SK-N-SH (cell line): ENCODE measurements at regions not wholly inside any gene's neighbourhood (a gene's known extent, or its start where the extent isn't known, plus 50 kb on each side); places are given as distances from the start of the nearest gene placed in this dataset.

Experiments
- CTCF ChIA-PET: fragments of 300-600, 350-600 bp; formaldehyde crosslinking; extraction: SDS; loops from one replicate; lab custom pipeline; 2021; lab: Yijun Ruan, JAX
- POLR2A ChIA-PET: fragments of 350-600 bp; sonication (Branson Sonifier 250); formaldehyde crosslinking; extraction: SDS; loops from one replicate; lab custom pipeline; 2020; ENCODE audit warnings: antibody characterized with exemption, inconsistent platforms; lab: Yijun Ruan, JAX
- DNase-seq: peaks from one replicate; pipeline ENCODE4 v3.0.0; 2012
- H2AFZ ChIP-seq: fragments of 200-600 bp; sonication (generic); 2 replicates; pipeline ENCODE4 v1.8.1; 2016; ENCODE audit warnings: antibody characterized with exemption, mild to moderate bottlenecking, low read depth
- H3F3A ChIP-seq: fragments of 200-600 bp; sonication (generic); replicated peaks from 2 replicates; pipeline ENCODE3; 2016; ENCODE audit warnings: antibody characterized with exemption, mild to moderate bottlenecking; ENCODE audit not compliant: insufficient read depth
- H3K27ac ChIP-seq, 2 experiments: fragments of 200-500 bp in 1 of 2; fragments of 200-600 bp in 1 of 2; sonication (Bioruptor generic) in 1 of 2; sonication (generic), shearing (Covaris generic) in 1 of 2; 2 replicates each; pipeline versions ENCODE4 v1.5.1 to v1.6.1; 2014 to 2016; ENCODE audit warnings: low read depth in 2 of 2, inconsistent platforms in 1 of 2, low read length in 1 of 2, mild to moderate bottlenecking in 1 of 2, mixed read lengths in 1 of 2
- H3K27me3 ChIP-seq: fragments of 200-600 bp; sonication (generic), shearing (Covaris generic); 2 replicates; pipeline ENCODE4 v1.6.1; 2016; ENCODE audit warnings: mixed run types; ENCODE audit not compliant: insufficient read depth
- H3K36me3 ChIP-seq, 2 experiments: fragments of 200-500 bp in 1 of 2; fragments of 200-600 bp in 1 of 2; sonication (Bioruptor generic) in 1 of 2; sonication (generic) in 1 of 2; replicated peaks in 1 of 2; 2 replicates each; pipeline versions ENCODE3 to v1.5.1; 2014 to 2016; ENCODE audit warnings: low read length in 1 of 2, mild to moderate bottlenecking in 1 of 2; ENCODE audit not compliant: insufficient read depth in 2 of 2, control insufficient read depth in 1 of 2
- H3K4me1 ChIP-seq, 2 experiments: fragments of 200-500 bp in 1 of 2; fragments of 200-600 bp in 1 of 2; sonication (Bioruptor generic) in 1 of 2; sonication (generic), shearing (Covaris generic) in 1 of 2; 2 replicates each; pipeline versions ENCODE4 v1.5.1 to v1.6.1; 2014 to 2016; ENCODE audit warnings: low read depth in 1 of 2, low read length in 1 of 2, mixed run types in 1 of 2; ENCODE audit not compliant: insufficient read depth in 2 of 2, control insufficient read depth in 1 of 2
- H3K4me2 ChIP-seq: fragments of 200-600 bp; sonication (generic), shearing (Covaris generic); 2 replicates; pipeline ENCODE4 v1.6.1; 2017; ENCODE audit warnings: mixed run types
- H3K4me3 ChIP-seq, 2 experiments: fragments of 200-500 bp in 1 of 2; fragments of 200-600 bp in 1 of 2; sonication (Bioruptor generic) in 1 of 2; sonication (generic), shearing (Covaris generic) in 1 of 2; 2 replicates each; pipeline versions ENCODE4 v1.5.1 to v1.8.1; 2014 to 2016; ENCODE audit warnings: low read depth in 2 of 2, inconsistent platforms in 1 of 2, low read length in 1 of 2, mild to moderate bottlenecking in 1 of 2, mixed read lengths in 1 of 2, moderate library complexity in 1 of 2
- H3K79me2 ChIP-seq: fragments of 200-600 bp; sonication (generic); 2 replicates; pipeline ENCODE4 v1.8.1; 2017; ENCODE audit warnings: mild to moderate bottlenecking; ENCODE audit not compliant: insufficient read depth
- H3K9ac ChIP-seq: fragments of 200-600 bp; sonication (generic); 2 replicates; pipeline ENCODE4 v1.6.1; 2017; ENCODE audit warnings: mixed run types
- H3K9me2 ChIP-seq: fragments of 200-600 bp; sonication (generic); 2 replicates; pipeline ENCODE4 v1.6.1; 2017; ENCODE audit warnings: mixed run types
- H3K9me3 ChIP-seq: fragments of 200-600 bp; sonication (generic); 2 replicates; pipeline ENCODE4 v1.6.1; 2017; ENCODE audit warnings: mixed run types, mild to moderate bottlenecking, moderate library complexity
- H4K20me1 ChIP-seq: fragments of 200-600 bp; sonication (generic); 2 replicates; pipeline ENCODE4 v1.6.1; 2017; ENCODE audit warnings: mild to moderate bottlenecking, mixed run types; ENCODE audit not compliant: insufficient read depth
- CHD2 ChIP-seq: fragments of 150-350 bp; IDR thresholded peaks from 2 replicates; pipeline ENCODE4 v1.6.1; 2018; ENCODE audit warnings: low read length; ENCODE audit not compliant: partially characterized antibody
- ELF1 ChIP-seq: IDR thresholded peaks from 2 replicates; pipeline ENCODE4 v1.4.0; 2012
- FOXM1 ChIP-seq: IDR thresholded peaks from 2 replicates; pipeline ENCODE4 v1.4.0; 2012; ENCODE audit warnings: low read depth, mild to moderate bottlenecking
- GATA2 ChIP-seq: sonication (generic); formaldehyde crosslinking; IDR thresholded peaks from 2 replicates; pipeline ENCODE4 v1.5.0; 2020; ENCODE audit warnings: mild to moderate bottlenecking, missing genetic modification reagents
- MEF2A ChIP-seq: IDR thresholded peaks from 2 replicates; pipeline ENCODE4 v1.4.0; 2012; ENCODE audit warnings: low read depth, borderline replicate concordance
- NRF1 ChIP-seq: IDR thresholded peaks from 2 replicates; pipeline ENCODE4 v1.6.1; 2012; ENCODE audit warnings: low read depth, mild to moderate bottlenecking, low read length
- RCOR1 ChIP-seq: fragments of 150-350 bp; IDR thresholded peaks from 2 replicates; pipeline ENCODE4 v1.6.1; 2017; ENCODE audit warnings: antibody characterized with exemption, low read length
- RFX5 ChIP-seq: IDR thresholded peaks from 2 replicates; pipeline ENCODE4 v1.6.1; 2012; ENCODE audit warnings: mild to moderate bottlenecking, improper control_type of control experiment, low read length
- RXRA ChIP-seq: IDR thresholded peaks from 2 replicates; pipeline ENCODE4 v1.4.0; 2012; ENCODE audit warnings: low read depth, mild to moderate bottlenecking, borderline replicate concordance
- SMC3 ChIP-seq: IDR thresholded peaks from 2 replicates; pipeline ENCODE4 v1.6.1; 2012; ENCODE audit warnings: low read depth, low read length, improper control_type of control experiment
- TAF1 ChIP-seq: IDR thresholded peaks from 2 replicates; pipeline ENCODE4 v1.6.1; 2012; ENCODE audit warnings: low read depth, mild to moderate bottlenecking, low read length, moderate library complexity, borderline replicate concordance
- TEAD4 ChIP-seq: IDR thresholded peaks from 2 replicates; pipeline ENCODE4 v1.4.0; 2012; ENCODE audit warnings: mild to moderate bottlenecking, borderline replicate concordance; ENCODE audit not compliant: insufficient read depth
- WGBS: methylation state at CpG from one replicate; pipeline ENCODE4 v1.1.6; 2017; ENCODE audit warnings: low lambda C conversion rate; 5-methylcytosine and 5-hydroxymethylcytosine counted together
- TF ChIP-seq, protein P1 (sequence below): IDR thresholded peaks from 2 replicates; pipeline ENCODE4; 2012
- TF ChIP-seq, protein P2 (sequence below): IDR thresholded peaks from 2 replicates; pipeline ENCODE4 v1.4.0; 2012; ENCODE audit warnings: low read depth, borderline replicate concordance
- TF ChIP-seq, protein P3 (sequence below): IDR thresholded peaks from 2 replicates; pipeline ENCODE4 v1.4.0; 2012; ENCODE audit warnings: low read depth, borderline replicate concordance
- TF ChIP-seq, protein P4 (sequence below): fragments of 150-350 bp; IDR thresholded peaks from 2 replicates; pipeline ENCODE4 v1.6.1; 2016; ENCODE audit warnings: mild to moderate bottlenecking, low read depth, low read length
- TF ChIP-seq, protein P5 (sequence below): fragments of 150-350 bp; IDR thresholded peaks from 2 replicates; pipeline ENCODE4 v1.6.1; 2017; ENCODE audit warnings: antibody characterized with exemption, low read length, low read depth, borderline replicate concordance

DNA sequence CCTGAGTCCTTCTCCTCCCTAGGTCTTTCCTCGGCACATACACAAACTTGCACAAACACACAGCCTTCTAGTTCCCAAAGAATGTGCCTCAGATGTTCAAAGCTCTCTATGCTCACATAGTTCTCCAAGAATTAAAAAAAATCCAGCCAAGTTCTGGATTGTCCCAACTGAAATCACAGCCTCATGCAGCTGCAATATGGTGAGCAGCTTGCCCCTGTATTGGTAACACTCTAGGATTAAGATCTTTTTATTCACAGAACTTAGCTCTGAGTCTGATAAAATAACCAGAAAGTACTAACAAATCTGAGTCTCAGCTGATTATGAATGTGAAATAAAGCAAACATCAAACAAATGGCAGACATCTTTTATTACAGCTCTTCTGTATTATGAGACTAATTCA is 604.8 kb upstream of the PFKP start:
- Histone ChIP-seq H3K4me1 (no peaks in the 10 kb centered on the region), H3K27me3 (no peaks in the 10 kb centered on the region), H3F3A (no peaks in the 10 kb centered on the region), H3K4me2 (no peak overlapping the region), H3K9ac (no peak overlapping the region), H2AFZ (no peak overlapping the region), H3K79me2 (no peaks in the 10 kb centered on the region), H4K20me1 (no peaks in the 10 kb centered on the region), H3K4me3 (no peak overlapping the region), H3K9me3 (peaks cover 7% of the 10 kb centered on the region; the same call in 1 of the 2 replicates), H3K9me2 (no peaks in the 10 kb centered on the region), H3K36me3 (no peaks in the 10 kb centered on the region), H3K27ac (no peak overlapping the region)
- WGBS: 8% methylated on average over 1 of the region's 1 CpG
- DNase-seq: no peak
- ChIA-PET CTCF (interaction anchor here (0.6 to 1.7 kb wide), 2 partner anchors 8 to 28 kb away, joined by 3 read pairs; no protein-coding TSS in a partner anchor), POLR2A (no interaction called here)
- TF ChIP-seq, protein P1, sequence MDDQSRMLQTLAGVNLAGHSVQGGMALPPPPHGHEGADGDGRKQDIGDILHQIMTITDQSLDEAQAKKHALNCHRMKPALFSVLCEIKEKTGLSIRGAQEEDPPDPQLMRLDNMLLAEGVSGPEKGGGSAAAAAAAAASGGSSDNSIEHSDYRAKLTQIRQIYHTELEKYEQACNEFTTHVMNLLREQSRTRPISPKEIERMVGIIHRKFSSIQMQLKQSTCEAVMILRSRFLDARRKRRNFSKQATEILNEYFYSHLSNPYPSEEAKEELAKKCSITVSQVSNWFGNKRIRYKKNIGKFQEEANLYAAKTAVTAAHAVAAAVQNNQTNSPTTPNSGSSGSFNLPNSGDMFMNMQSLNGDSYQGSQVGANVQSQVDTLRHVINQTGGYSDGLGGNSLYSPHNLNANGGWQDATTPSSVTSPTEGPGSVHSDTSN: no peak

DNA sequence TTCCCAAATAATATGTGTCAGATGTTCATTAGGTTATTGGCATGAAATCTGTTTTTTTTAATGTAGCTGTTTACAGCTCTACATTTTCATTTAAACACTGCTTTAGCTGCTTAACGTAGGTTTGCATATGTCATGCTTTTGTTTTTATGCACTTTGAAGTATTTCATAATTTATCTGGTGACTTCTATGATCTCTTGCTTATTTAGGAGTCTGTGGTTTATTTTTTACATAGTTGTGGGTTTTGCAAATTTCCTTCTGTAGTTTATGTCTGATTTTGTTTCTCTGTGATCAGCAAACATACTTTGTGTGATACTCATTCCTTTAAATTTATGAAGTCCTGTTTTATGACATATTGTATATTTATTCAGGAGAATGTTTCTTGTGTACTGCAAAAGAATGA is 606.5 kb upstream of the PFKP start:
- no peaks in the 10 kb centered on the region for H3K36me3 ChIP-seq
- ChIA-PET POLR2A (no interaction called here), CTCF (no interaction called here)
- H2AFZ ChIP-seq: no peak overlapping the region
- no peak for DNase-seq
- H3K27me3 ChIP-seq: no peaks in the 10 kb centered on the region
- H3K4me2 ChIP-seq: no peak overlapping the region
- TF ChIP-seq GATA2 (CRISPR knock-in tag) (no peak), RXRA (no peak), RFX5 (no peak), TAF1 (no peak), FOXM1 (no peak), MEF2A (no peak), RCOR1 (no peak), CHD2 (no peak), NRF1 (no peak), SMC3 (no peak), ELF1 (no peak), TEAD4 (no peak)
- TF ChIP-seq, protein P2, sequence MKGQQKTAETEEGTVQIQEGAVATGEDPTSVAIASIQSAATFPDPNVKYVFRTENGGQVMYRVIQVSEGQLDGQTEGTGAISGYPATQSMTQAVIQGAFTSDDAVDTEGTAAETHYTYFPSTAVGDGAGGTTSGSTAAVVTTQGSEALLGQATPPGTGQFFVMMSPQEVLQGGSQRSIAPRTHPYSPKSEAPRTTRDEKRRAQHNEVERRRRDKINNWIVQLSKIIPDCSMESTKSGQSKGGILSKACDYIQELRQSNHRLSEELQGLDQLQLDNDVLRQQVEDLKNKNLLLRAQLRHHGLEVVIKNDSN: no peak
- TF ChIP-seq, protein P3, sequence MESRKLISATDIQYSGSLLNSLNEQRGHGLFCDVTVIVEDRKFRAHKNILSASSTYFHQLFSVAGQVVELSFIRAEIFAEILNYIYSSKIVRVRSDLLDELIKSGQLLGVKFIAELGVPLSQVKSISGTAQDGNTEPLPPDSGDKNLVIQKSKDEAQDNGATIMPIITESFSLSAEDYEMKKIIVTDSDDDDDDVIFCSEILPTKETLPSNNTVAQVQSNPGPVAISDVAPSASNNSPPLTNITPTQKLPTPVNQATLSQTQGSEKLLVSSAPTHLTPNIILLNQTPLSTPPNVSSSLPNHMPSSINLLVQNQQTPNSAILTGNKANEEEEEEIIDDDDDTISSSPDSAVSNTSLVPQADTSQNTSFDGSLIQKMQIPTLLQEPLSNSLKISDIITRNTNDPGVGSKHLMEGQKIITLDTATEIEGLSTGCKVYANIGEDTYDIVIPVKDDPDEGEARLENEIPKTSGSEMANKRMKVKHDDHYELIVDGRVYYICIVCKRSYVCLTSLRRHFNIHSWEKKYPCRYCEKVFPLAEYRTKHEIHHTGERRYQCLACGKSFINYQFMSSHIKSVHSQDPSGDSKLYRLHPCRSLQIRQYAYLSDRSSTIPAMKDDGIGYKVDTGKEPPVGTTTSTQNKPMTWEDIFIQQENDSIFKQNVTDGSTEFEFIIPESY: no peak
- TF ChIP-seq, protein P1: no peak
- TF ChIP-seq, protein P4, sequence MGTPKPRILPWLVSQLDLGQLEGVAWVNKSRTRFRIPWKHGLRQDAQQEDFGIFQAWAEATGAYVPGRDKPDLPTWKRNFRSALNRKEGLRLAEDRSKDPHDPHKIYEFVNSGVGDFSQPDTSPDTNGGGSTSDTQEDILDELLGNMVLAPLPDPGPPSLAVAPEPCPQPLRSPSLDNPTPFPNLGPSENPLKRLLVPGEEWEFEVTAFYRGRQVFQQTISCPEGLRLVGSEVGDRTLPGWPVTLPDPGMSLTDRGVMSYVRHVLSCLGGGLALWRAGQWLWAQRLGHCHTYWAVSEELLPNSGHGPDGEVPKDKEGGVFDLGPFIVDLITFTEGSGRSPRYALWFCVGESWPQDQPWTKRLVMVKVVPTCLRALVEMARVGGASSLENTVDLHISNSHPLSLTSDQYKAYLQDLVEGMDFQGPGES: no peak
- TF ChIP-seq, protein P5, sequence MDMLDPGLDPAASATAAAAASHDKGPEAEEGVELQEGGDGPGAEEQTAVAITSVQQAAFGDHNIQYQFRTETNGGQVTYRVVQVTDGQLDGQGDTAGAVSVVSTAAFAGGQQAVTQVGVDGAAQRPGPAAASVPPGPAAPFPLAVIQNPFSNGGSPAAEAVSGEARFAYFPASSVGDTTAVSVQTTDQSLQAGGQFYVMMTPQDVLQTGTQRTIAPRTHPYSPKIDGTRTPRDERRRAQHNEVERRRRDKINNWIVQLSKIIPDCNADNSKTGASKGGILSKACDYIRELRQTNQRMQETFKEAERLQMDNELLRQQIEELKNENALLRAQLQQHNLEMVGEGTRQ: no peak
- no peaks in the 10 kb centered on the region for H3K4me1 ChIP-seq
- 19% methylated on average over 1 of the region's 1 CpG for WGBS
- H3K9ac ChIP-seq: no peak overlapping the region
- H4K20me1 ChIP-seq: no peaks in the 10 kb centered on the region
- no peaks in the 10 kb centered on the region for H3F3A ChIP-seq
- no peak overlapping the region for H3K27ac ChIP-seq
- no peaks in the 10 kb centered on the region for H3K79me2 ChIP-seq
- no peaks in the 10 kb centered on the region for H3K9me2 ChIP-seq
- no peak overlapping the region for H3K4me3 ChIP-seq
- peaks cover 7% of the 10 kb centered on the region; the same call in 1 of the 2 replicates for H3K9me3 ChIP-seq
